ENCODE measurements at regions not wholly inside any gene's neighbourhood (a gene's known extent, or its start where the extent isn't known, plus 50 kb on each side); places are given as distances from the start of the nearest gene placed in this dataset.

DNA sequence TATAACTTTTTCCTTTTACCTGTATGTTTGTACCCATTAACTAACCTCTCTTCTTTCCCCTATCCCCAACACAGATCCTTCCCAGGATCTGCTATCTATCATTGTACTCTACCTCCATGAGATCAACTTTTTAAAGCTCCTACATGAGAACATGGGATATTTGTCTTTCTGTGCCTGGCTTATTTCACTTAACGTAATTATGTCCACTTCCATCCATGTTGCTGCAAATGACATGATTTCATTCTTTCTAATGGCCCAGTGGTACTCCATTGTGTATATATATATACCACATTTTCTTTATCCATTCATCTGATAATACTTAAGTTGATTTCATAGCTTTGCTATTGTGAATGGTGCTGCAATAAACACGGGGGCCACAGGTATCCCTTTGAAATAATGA lies 135.9 kb upstream of the THUMPD2 start:
- TF ChIP-seq POLR2A (IDR thresholded peaks at IDR 0.05) (no peak), EP300 (IDR thresholded peaks at IDR 0.05) (no peak)
- TF ChIP-seq, protein P1, sequence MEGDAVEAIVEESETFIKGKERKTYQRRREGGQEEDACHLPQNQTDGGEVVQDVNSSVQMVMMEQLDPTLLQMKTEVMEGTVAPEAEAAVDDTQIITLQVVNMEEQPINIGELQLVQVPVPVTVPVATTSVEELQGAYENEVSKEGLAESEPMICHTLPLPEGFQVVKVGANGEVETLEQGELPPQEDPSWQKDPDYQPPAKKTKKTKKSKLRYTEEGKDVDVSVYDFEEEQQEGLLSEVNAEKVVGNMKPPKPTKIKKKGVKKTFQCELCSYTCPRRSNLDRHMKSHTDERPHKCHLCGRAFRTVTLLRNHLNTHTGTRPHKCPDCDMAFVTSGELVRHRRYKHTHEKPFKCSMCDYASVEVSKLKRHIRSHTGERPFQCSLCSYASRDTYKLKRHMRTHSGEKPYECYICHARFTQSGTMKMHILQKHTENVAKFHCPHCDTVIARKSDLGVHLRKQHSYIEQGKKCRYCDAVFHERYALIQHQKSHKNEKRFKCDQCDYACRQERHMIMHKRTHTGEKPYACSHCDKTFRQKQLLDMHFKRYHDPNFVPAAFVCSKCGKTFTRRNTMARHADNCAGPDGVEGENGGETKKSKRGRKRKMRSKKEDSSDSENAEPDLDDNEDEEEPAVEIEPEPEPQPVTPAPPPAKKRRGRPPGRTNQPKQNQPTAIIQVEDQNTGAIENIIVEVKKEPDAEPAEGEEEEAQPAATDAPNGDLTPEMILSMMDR (IDR thresholded peaks at IDR 0.05) = no peak

Measured in suprapubic skin (tissue), 3 donors.